Medulla oblongata (tissue), 1 donor: ENCODE measurements at regions not wholly inside any gene's neighbourhood (a gene's known extent, or its start where the extent isn't known, plus 50 kb on each side); places are given as distances from the start of the nearest gene placed in this dataset.

ENCODE experiments used
- DNase-seq: peaks from one replicate; pipeline ENCODE4 v3.0.0-alpha.2; 2015; ENCODE audit errors: extremely low spot score

DNA sequence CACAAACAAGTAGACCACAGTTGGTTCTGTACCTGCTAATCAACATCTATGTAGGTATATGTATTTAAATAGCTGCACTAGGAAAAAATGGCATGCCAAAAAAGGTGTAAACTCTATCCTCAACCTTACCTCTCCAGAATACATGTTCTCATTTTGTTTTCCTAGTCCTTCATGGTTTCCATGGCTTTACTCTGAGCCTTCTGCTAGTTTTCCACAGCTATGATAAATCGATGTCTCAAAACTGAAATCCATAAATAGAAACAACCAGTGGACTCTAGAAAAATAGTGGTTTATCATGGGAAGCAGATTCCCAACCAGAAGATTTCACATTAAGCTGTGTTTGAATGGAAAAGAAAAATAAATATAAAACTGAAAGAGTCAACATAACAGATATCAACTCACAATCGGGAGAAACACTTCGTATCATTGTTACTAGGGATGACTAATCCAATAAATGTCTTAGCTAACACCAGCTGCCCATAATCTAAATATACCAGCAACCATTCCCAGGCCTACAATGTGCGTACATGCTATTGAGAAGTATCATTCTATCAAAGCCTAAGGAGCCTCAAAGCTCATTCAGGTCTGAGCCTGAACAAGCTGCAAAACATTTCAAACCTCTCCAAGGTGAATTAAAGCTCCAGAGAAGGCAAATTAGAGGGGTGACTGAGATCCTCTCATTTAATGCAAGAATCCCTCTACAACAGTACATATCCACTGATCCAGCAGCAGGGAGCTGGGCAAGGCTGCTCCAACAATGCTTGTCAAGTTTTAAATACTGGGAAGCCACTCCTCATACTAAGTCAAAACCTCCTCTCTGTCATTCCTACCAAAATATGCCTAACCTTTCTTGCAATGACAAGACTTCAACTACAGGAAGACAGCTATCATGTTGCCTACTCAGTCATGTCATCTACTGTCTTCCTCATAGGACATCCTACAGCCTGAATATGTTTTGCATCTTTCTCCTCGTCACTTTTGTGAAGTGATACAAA lies 90.2 kb downstream of the KCTD12 start:
- no peak for DNase-seq

DNA sequence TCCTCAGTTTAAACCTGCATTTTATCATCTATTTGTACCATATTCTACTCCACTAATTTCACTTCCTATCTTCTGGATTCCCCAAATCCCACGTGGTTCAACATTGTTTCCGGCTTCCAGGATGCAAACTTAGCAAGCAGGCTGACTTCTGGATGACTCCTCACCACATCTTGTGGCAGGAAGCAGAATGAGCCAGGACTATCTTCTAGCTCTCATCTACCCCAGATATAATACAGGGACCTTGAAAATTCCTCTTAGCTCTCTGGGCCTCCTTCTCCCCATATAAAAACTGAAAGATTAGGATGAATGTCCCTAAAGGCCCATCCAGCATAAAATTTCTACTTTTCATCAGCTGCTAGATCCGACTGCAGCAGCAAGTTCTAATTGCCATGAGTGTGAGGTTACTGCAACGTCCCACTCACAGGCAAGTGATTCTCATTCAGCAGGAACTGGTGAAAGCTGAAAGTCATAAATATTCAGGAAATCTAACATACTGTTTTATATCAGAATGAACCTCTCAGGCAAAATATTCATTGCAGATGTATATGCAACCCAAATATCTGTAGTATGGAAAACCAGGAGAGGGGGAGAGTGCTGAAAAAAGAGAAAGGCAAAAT lies 93.4 kb downstream of the KCTD12 start:
- peak; percentile 81 for DNase-seq

DNA sequence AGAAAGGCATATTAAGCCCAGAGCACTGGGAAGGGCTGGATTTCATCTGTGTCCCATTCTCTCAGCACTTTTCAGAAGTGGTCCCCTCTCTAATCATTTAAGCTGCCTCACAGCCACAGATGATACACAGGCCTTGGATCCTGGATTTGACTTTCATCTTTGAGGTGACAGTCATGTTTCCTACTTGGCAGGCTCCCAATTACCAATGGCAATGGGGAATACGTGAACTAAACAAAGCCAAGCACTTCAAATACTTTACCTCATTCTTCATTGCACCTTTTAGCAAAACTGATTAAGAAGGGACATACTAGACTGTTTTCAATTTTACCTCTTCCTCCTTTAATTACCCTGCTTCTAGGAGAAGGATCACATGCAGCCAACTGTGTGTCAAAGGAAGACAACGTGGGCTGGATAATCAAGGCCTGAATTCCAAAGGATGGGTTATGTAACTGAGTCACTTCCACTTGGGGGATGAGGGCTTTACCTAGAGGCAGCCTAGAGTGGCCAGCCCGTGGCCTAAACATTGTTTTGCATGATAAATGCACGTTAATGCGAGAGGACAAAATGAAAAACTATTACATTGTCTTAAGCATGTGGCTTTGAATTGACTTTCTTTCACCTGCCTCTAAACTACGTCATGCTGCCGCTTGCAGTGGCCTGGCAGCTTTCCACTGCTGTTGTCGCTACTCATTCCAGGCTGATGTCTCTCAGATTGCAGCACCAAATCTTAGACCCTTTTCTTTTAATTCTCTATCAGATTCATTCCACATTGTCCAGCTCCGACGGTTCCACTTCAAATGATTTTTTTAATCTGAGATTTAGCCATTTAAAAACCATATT lies 95.0 kb downstream of the KCTD12 start:
- DNase-seq = no peak

DNA sequence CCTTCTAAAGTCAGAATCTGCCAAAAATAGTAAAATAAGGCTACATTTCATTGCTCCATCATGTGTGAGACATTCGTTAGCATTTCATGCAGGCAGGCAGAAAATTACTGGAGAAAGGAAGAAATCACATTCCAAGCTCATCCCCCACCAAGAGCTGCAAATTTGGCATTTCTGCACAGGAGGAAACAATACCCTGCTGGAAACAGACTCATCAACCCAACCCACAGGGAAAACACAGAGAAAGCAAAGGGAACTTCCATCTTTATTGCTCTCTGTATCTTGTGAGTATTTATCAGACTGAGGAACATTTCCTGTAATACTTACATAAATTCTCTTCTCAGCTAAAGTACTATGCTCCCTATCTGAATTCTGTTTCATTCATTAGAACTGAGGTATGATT lies 95.7 kb downstream of the KCTD12 start:
- peak; percentile 14 for DNase-seq

DNA sequence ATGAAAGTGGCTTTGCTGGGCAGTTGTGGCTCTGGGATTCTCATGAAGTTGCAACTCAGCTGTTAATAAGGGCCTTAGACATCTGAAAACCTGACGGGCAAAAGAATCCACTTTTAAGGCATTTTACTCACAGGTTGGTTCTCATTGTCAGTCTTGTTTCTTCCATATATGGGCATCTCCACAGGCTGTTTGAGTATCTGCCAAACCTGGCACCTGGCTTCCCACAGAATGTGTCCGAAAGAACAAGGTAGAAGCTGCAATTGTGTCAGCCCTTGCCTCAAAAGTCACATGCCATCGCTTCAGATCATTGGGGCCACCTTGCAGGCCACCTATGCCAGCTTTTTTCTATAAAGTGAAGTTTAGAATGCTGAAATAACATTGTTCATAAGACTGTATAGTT lies 102.4 kb downstream of the KCTD12 start:
- no peak for DNase-seq

DNA sequence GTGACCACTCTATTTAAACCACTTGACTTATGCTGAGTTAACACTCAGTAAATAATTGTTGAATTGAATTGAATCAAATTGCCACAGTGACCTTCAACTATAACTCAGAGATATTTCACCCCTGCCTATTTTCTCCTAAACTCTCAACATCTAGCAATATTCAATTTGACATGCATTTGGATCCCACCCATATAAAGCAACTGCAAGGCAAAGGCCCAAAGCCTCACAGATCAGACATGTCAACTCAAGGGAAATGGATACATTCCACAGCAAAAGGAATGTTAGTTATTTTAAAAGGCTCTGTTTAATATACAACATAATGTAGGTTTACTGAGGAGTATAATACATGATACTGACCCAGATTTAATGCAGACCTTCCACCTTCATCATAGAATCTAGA lies 107.4 kb downstream of the KCTD12 start:
- DNase-seq = no peak

DNA sequence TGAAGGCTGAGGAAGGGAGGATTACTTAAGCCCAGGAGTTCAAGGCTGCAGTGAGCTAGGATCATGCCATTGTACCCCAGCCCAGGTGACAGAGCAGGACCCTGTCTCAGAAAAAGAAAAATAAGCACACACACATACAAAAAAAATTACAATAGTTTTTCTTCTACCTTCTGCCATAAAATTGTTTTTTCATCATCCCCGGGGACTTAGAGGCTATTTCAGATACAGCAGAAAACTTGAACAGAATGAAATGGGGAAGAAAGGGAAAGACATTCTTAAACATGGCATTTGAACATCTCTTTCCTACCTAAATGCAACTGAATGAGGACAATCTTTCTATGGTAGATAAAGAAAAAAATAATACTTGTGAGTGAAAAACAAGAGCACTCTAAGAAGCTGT lies 109.1 kb downstream of the KCTD12 start:
- no peak for DNase-seq

DNA sequence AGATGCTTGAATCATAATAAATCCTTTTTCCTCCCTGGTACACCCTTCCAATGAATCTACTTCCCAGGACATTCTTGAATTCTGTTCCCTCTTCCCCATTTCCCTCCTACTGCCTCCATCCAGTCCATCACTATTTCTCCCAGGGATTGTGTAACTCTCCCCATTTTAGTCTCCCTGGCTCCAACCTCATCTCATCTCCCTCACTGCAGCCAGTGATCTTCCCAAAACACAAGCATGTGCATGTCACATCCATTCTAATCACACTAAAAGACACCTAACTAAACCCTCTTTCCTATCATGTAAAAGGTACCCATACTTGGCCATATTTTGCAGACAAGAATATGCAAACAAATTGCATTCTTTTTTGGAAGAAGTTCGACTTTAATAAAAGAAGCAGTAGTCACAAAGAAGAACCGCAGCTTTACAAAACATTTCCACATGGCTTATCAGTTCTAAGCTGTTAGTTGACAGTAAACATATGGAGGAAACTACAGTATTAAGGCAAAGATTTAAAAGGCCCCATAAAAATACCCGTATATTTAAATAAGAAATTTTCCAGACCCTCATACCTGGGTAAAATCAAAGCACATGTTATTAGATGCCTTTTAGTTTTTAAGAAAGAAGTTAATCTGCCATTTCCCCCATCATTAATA lies 111.0 kb downstream of the KCTD12 start:
- DNase-seq = no peak

DNA sequence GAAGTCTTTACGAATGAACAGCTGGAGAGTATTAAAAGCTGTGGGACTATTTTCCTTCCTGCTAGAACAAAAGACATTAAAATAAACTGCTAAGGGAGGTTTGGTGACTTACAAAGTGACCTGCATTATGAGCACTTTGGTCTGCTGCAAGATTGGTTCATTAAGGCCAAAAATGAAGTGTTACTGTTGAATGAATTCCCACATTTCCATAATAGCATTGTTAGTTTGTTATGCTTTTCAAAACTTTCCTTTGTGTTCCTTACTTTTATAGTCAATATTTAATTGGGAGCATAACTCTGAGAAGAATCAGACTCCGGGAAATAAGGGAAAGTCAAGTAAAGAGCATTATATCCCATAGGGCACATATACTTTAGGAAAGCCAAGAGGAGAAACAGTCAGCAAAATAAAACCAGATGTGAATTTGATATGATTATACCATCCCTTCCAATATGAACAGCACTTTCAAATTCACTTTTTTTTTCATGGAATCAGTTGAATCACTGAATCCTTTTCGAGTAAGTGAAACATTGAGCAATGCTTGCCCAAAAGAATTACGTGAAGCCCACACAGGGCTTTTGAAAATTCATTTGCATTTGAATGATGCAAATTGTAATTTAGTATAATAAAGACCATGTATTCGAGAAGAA lies 112.6 kb downstream of the KCTD12 start:
- DNase-seq = no peak

DNA sequence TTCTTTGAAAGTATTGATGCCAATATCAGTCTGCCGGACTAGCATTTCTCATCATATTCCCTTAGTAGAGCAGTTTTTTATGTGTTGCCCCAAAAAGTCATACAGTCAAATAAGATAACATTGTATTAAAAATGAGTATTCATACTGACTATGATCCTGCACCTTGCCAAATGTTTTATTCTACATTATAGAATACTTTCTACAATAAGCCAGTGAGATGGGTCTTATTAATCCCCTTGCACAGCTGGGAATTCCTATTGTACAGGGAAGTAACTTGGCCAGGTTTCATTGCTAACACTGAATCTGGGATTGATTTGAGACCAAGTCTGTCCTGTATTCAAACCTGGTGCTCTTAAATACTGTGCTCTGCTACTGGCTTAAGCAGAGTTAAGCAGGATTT lies 114.0 kb downstream of the KCTD12 start:
- DNase-seq = no peak

DNA sequence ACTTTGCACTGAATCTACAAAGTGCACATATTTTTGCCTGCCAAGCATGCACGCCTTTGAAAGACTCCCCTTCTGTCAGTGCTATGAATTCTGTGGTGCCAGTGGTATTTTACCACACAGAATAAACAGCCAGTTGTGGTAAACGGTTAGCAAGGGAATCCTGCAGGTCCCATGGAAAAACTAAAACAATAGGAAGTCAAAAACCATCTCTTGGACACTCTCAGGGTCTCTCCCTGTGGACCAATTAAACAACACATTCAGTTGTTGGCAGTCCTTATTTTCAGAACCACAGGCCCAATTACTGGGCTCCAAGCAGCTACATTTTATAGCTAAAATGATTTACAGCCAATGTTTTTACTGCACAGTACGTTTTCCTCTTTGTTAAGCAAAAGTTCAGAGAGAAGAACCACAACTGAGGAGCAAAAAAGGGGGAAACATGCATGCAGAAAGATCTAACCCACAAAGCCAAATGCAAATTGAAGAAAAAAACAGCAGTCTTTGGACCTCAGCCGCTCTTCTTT lies 116.9 kb downstream of the KCTD12 start:
- DNase-seq = no peak

DNA sequence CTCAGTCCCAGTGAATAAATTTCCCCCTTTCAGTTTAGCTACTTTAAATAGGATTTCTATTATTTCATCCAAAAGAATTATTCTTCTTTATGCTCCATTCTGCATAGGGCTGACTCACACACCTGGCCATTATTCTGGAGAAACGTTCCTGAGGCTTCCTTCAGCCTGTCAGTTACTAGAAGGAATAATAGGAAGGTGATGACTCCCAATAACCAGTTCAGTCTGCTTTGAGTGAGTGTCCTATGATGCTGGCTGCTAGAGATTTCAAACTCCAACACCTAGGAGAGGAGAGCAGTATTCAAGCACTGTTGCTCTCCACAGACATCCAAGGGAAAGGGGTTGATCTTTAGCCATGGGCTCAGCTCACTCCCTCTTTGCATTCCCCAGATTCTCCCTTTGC lies 117.8 kb downstream of the KCTD12 start:
- no peak for DNase-seq

DNA sequence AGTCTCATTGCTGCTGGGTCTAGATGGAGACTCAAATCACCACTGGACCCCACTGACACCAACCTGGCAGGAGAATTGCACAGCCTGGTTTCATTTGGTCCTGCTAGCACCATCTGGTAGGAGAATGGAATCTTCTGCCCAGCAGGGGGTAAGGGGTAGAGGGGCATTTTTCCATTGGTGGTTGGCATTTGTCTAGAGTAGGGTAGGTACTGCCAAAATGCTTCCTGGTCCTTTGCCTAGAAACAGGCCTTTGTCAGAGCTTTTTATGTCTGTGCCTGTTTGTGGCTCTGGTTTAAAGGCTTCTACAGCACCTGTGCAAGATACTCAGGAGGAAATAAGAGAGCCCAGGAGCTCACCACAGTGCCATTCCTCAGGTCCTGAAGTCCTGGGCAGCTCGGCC lies 121.3 kb downstream of the KCTD12 start:
- no peak for DNase-seq

DNA sequence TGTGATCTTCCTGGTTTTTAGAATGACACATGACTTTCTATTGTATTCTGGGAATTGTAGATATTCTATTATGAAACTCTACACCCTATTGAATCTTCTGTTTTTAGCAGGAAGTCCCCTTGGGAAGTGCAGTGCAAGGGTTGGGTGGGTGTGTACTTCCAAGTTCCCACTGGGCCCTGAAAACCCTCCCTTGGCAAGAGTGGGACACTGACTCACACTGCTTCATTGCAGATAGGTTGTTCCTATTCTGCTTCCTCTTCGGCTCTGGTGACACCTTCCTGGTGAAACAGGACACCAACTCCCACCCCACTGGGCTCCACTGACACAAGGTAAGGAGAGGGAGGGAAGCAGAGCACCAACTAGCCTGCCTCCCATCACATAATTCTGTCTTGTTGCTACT lies 121.8 kb downstream of the KCTD12 start:
- DNase-seq = peak; percentile 10

DNA sequence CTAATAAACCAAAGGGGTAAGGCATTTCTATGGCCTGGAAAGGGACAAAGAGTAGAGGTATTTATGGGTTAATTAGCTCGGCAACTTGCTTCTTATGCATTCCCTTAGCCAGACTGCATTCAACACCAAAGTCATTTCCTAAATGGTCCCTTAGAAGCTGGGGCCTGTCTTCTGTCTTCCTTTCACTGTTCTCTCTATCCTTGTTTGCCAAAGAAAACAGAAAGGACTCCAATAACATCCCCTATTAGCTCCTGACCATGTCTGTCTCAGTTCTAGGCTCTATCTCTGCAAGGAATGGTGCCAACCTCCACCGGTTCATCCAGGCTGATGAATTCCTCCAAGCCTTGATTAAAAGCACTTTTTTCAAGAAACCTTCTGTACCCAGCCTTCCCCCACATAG lies 123.5 kb downstream of the KCTD12 start:
- DNase-seq = no peak

DNA sequence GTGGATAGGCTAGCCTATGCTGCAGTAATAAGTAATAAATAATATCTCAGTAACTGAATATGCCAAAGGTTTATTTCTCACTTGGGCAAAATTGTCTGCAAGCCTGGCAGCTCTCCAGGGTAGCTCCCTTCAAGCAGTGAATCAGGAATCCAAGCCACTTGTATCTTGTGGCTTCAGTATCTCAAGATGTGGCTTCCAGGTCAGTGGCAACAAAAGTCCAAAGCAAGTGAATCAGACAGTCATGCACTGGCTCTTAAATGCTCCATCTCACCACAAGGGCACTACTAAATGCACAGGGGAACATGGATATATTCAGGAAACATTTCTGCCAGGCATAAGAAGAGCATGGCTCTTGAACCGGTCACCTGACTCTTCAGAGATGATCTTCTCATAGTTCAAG lies 126.3 kb downstream of the KCTD12 start:
- DNase-seq = no peak

DNA sequence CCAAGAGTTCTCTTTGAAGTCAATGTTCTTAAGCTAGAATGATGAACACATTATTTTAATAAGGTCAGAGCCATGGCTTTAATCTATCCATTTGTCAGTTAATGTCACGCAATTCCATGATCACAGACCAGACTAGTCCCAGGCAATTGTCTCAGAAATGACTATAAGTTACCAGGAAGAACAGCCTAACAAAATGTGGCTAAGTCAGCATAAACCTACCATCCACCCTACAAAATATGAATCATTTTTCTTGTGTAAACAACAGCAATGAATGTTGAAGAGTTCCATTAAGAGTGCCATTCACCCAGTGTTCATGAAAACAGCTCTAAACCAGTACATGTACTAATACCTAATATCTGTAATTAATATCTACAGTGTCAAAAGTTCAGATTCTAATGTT lies 127.5 kb downstream of the KCTD12 start:
- DNase-seq = no peak

DNA sequence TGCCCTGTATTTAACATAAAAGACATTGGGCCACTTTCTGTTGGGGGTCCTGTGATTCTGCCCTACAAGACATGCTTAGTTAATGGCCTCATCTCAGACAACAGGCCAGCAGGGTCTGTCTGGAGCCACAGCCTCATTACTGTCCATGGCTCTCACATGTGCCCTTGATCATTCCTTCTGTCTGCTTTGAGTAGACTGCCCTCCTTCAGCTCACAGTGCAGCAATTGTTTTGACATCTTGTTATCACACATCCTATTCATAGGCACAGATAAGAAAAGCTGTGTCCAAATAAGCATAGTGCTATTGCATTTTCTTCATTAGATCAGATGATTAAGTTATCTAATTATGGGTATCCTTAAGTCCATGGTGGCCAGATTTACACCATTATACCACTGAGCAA lies 127.9 kb downstream of the KCTD12 start:
- DNase-seq = no peak

DNA sequence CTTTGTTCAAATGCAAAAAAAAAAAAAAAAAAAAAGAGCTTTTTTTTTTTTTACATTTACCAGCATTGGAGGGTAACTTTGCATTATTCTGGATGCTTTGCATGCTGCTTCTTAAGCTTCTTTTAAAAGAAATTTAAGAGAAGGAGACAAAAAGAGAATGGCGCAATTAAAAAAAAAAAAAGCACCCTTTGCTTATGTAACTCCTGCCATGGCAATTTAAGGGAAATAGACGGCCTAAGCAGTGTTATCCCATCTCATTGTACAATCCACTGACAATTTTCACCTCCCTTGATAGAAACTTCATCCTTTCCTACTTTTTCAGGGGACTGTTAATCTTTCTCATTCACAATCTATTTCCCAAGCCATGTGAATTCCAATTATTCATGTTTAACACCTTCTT lies 129.8 kb downstream of the KCTD12 start:
- DNase-seq = no peak

DNA sequence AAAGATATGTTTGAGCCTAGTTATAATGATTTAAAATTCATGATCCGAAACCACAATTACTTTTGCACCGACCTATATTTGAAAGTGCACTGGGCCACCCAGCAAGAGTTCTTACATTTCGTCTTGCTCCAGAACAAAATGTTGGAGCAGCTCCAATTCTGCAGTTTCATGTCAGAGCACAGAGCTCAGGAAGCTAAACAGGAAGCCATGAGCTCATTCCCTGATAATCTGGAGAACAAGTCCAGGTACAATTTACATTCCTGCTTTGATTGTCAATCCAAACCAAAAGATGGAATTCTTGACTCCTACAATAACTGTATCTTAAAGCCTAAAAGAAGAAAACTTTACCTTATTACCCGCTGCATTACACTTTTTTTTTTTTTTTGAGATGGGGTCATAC lies 131.8 kb downstream of the KCTD12 start:
- DNase-seq = no peak

DNA sequence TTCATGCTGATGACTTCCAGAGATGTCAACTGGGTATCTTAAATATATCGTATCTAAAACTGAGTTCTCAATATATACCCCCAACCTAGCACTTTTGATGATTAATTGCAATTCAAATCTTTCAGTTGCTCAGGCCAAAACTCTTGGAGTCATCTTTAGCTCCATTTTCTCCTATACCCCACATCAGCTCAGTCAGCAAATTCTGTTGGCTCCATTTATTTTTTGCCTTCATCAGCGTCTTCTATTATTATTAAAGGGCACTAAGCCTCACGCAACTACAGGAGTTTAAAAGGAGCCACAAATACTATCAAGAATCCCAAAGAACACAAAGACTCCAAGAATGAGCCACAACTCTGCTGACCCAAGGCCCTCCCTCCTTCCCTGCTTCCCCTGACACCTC lies 134.9 kb downstream of the KCTD12 start:
- DNase-seq = no peak
